ENCODE measurements at regions not wholly inside any gene's neighbourhood (a gene's known extent, or its start where the extent isn't known, plus 50 kb on each side); places are given as distances from the start of the nearest gene placed in this dataset.

- DNase-seq, result no peak
Observed at GRCh38 chr20:57964011-57964862, 254.4 kb upstream of the PMEPA1 start.

GRCh38 chr20:57960803-57961575, 251.2 kb upstream of the PMEPA1 start:
- DNase-seq, result no peak

- DNase-seq, result no peak
Observed at GRCh38 chr20:57959589-57959988, 249.8 kb upstream of the PMEPA1 start.

GRCh38 chr20:57959018-57959417, 249.2 kb upstream of the PMEPA1 start:
- DNase-seq, result no peak

GRCh38 chr20:57958050-57958420, 248.2 kb upstream of the PMEPA1 start:
- DNase-seq, result no peak

- no peak for DNase-seq
Observed at GRCh38 chr20:57957411-57958049, 247.7 kb upstream of the PMEPA1 start.

GRCh38 chr20:57953638-57954037, 243.8 kb upstream of the PMEPA1 start:
- no peak for DNase-seq

GRCh38 chr20:57952136-57952535, 242.3 kb upstream of the PMEPA1 start:
- no peak for DNase-seq

GRCh38 chr20:57951549-57951948, 241.7 kb upstream of the PMEPA1 start:
- no peak for DNase-seq

GRCh38 chr20:57950764-57951485, 241.1 kb upstream of the PMEPA1 start:
- no peak for DNase-seq

- DNase-seq, result no peak
Observed at GRCh38 chr20:57948180-57948955, 238.6 kb upstream of the PMEPA1 start.

GRCh38 chr20:57947421-57948179, 237.8 kb upstream of the PMEPA1 start:
- DNase-seq, result no peak

GRCh38 chr20:57946559-57947315, 236.9 kb upstream of the PMEPA1 start:
- no peak for DNase-seq

- DNase-seq, result no peak
Observed at GRCh38 chr20:57944988-57945387, 235.2 kb upstream of the PMEPA1 start.

GRCh38 chr20:57943950-57944349, 234.1 kb upstream of the PMEPA1 start:
- no peak for DNase-seq

- DNase-seq, result no peak
Observed at GRCh38 chr20:57943291-57943690, 233.5 kb upstream of the PMEPA1 start.

- peak; percentile 30 for DNase-seq
Observed at GRCh38 chr20:57941604-57942381, 232.0 kb upstream of the PMEPA1 start.

- no peak for DNase-seq
Observed at GRCh38 chr20:57940868-57941522, 231.2 kb upstream of the PMEPA1 start.

GRCh38 chr20:57940376-57940775, 230.6 kb upstream of the PMEPA1 start:
- DNase-seq, result no peak

All from NCI-H446 treated with DMSO at 0.1 percent for 48 hours (cell line).